Neural progenitor cell (in vitro differentiated cells): ENCODE measurements at regions not wholly inside any gene's neighbourhood (a gene's known extent, or its start where the extent isn't known, plus 50 kb on each side); places are given as distances from the start of the nearest gene placed in this dataset.
A peak's percentile ranks its signal among the peaks of the same experiment; 100 is the strongest.

Source experiments
- DNase-seq: peaks from one replicate; pipeline ENCODE4 v3.0.0-alpha.2; 2016; ENCODE audit warnings: low spot score
- H2AFZ ChIP-seq: fragments of 200-600 bp; sonication (generic); replicated peaks from 2 replicates; pipeline ENCODE4 v1.6.1; 2016; ENCODE audit warnings: antibody characterized with exemption
- H3F3A ChIP-seq: fragments of 200-600 bp; sonication (generic); 2 replicates; pipeline ENCODE4 v1.6.1; 2016; ENCODE audit warnings: antibody characterized with exemption, low read depth
- H3K27ac ChIP-seq: fragments of 200-600 bp; sonication (generic); 2 replicates; pipeline ENCODE4 v1.5.1; 2016; ENCODE audit warnings: mild to moderate bottlenecking
- H3K27me3 ChIP-seq: fragments of 200-600 bp; sonication (generic); 2 replicates; pipeline ENCODE4 v1.6.1; 2016; ENCODE audit warnings: mild to moderate bottlenecking, moderate library complexity
- H3K36me3 ChIP-seq: fragments of 200-600 bp; sonication (generic); 2 replicates; pipeline ENCODE4 v1.5.1; 2016
- H3K4me1 ChIP-seq: fragments of 200-600 bp; sonication (generic); 2 replicates; pipeline ENCODE4 v1.6.1; 2016; ENCODE audit warnings: mixed run types
- H3K4me2 ChIP-seq: fragments of 200-600 bp; sonication (generic); 2 replicates; pipeline ENCODE4 v1.6.1; 2016
- H3K4me3 ChIP-seq: fragments of 200-600 bp; sonication (generic); 2 replicates; pipeline ENCODE4 v1.5.1; 2016
- H3K79me2 ChIP-seq: fragments of 200-600 bp; sonication (generic); 2 replicates; pipeline ENCODE4 v1.6.1; 2016; ENCODE audit warnings: low read depth
- H3K9ac ChIP-seq: fragments of 200-600 bp; sonication (generic); 2 replicates; pipeline ENCODE4 v1.6.1; 2016
- H3K9me3 ChIP-seq: fragments of 200-600 bp; sonication (generic); 2 replicates; pipeline ENCODE4 v1.5.1; 2016; ENCODE audit warnings: low read depth
- H4K20me1 ChIP-seq: fragments of 200-600 bp; sonication (generic); 2 replicates; pipeline ENCODE4 v1.6.1; 2016; ENCODE audit warnings: low read depth
- H3K27ac Mint-ChIP-seq: 3 replicates; pipeline ENCODE4 v1.8.0; 2021; ENCODE audit warnings: mixed read lengths
- H3K27me3 Mint-ChIP-seq: 2 replicates; pipeline ENCODE4 v1.8.0; 2022; ENCODE audit warnings: low read depth, mild to moderate bottlenecking, inconsistent platforms, moderate library complexity, mixed read lengths; ENCODE audit not compliant: insufficient read depth
- H3K36me3 Mint-ChIP-seq: 3 replicates; pipeline ENCODE4 v1.8.0; 2021; ENCODE audit warnings: mixed read lengths
- H3K4me1 Mint-ChIP-seq: 3 replicates; pipeline ENCODE4 v1.8.0; 2021; ENCODE audit warnings: mixed read lengths
- H3K4me3 Mint-ChIP-seq: 3 replicates; pipeline ENCODE4 v1.8.0; 2021; ENCODE audit warnings: mild to moderate bottlenecking, moderate library complexity, mixed read lengths
- H3K9me3 Mint-ChIP-seq: 3 replicates; pipeline ENCODE4 v1.8.0; 2020; ENCODE audit warnings: mixed read lengths
- CTCF ChIP-seq: fragments of 200-600 bp; sonication (generic); IDR thresholded peaks from 2 replicates; pipeline ENCODE4 v1.5.1; 2017; ENCODE audit warnings: antibody characterized with exemption, mild to moderate bottlenecking
- EZH2 ChIP-seq: fragments of 200-600 bp; sonication (generic); IDR thresholded peaks from 2 replicates; pipeline ENCODE4 v1.6.1; 2017; ENCODE audit warnings: antibody characterized with exemption, mild to moderate bottlenecking, moderate library complexity
- EZH2phosphoT487 ChIP-seq: fragments of 200-600 bp; sonication (generic); IDR thresholded peaks from 2 replicates; pipeline ENCODE4 v1.6.1; 2017; ENCODE audit warnings: antibody characterized with exemption

- H3K4me3 ChIP-seq = no peak overlapping the region
- H3K27ac Mint-ChIP-seq = peak overlapping the region; percentile 43
- no peaks in the 10 kb centered on the region for H4K20me1 ChIP-seq
- H3K4me2 ChIP-seq = no peak overlapping the region
- H3K27ac ChIP-seq = no peak overlapping the region
- no peaks in the 10 kb centered on the region for H3K9me3 ChIP-seq
- H3K9me3 Mint-ChIP-seq = no peaks in the 10 kb centered on the region
- H3F3A ChIP-seq = no peaks in the 10 kb centered on the region
- no peaks in the 10 kb centered on the region for H3K36me3 Mint-ChIP-seq
- peaks cover 3% of the 10 kb centered on the region for H3K4me1 ChIP-seq
- DNase-seq = no peak
- H2AFZ ChIP-seq = peak overlapping the region; percentile 70
- peaks cover 5% of the 10 kb centered on the region for H3K27me3 ChIP-seq
- H3K4me1 Mint-ChIP-seq = peaks cover 15% of the 10 kb centered on the region
- TF ChIP-seq EZH2phosphoT487 (no peak), EZH2 (no peak), CTCF (no peak)
- H3K4me3 Mint-ChIP-seq = no peak overlapping the region
- no peaks in the 10 kb centered on the region for H3K79me2 ChIP-seq
- no peaks in the 10 kb centered on the region for H3K27me3 Mint-ChIP-seq
- H3K36me3 ChIP-seq = no peaks in the 10 kb centered on the region
- H3K9ac ChIP-seq = no peak overlapping the region
Observed at GRCh38 chr7:30225863-30226613, 58.4 kb upstream of the ZNRF2 start.

GRCh38 chr7:30226614-30227268, 57.7 kb upstream of the ZNRF2 start:
- Histone ChIP-seq H3K27ac (no peak overlapping the region), H4K20me1 (no peaks in the 10 kb centered on the region), H3K4me2 (no peak overlapping the region), H2AFZ (peak overlapping the region; percentile 70), H3K9me3 (no peaks in the 10 kb centered on the region), H3K9ac (no peak overlapping the region), H3K27me3 (peaks cover 5% of the 10 kb centered on the region), H3K4me1 (peaks cover 3% of the 10 kb centered on the region), H3K4me3 (no peak overlapping the region), H3K36me3 (no peaks in the 10 kb centered on the region), H3F3A (no peaks in the 10 kb centered on the region), H3K79me2 (no peaks in the 10 kb centered on the region)
- DNase-seq = peak; percentile 62
- no peak overlapping the region for H3K4me3 Mint-ChIP-seq
- H3K4me1 Mint-ChIP-seq = peaks cover 20% of the 10 kb centered on the region
- TF ChIP-seq CTCF (peak; percentile 56), EZH2 (no peak), EZH2phosphoT487 (no peak)
- no peak overlapping the region for H3K27ac Mint-ChIP-seq
- H3K27me3 Mint-ChIP-seq = no peaks in the 10 kb centered on the region
- H3K36me3 Mint-ChIP-seq = no peaks in the 10 kb centered on the region
- no peaks in the 10 kb centered on the region for H3K9me3 Mint-ChIP-seq

- no peaks in the 10 kb centered on the region for H3F3A ChIP-seq
- DNase-seq = no peak
- H4K20me1 ChIP-seq = no peaks in the 10 kb centered on the region
- H3K27ac ChIP-seq = no peak overlapping the region
- no peaks in the 10 kb centered on the region for H3K27me3 Mint-ChIP-seq
- H3K4me1 ChIP-seq = peaks cover 3% of the 10 kb centered on the region
- H3K27me3 ChIP-seq = peaks cover 5% of the 10 kb centered on the region
- H2AFZ ChIP-seq = no peak overlapping the region
- H3K9me3 ChIP-seq = no peaks in the 10 kb centered on the region
- H3K9ac ChIP-seq = no peak overlapping the region
- TF ChIP-seq EZH2 (no peak), CTCF (no peak), EZH2phosphoT487 (no peak)
- no peaks in the 10 kb centered on the region for H3K9me3 Mint-ChIP-seq
- H3K4me3 ChIP-seq = no peak overlapping the region
- no peaks in the 10 kb centered on the region for H3K36me3 Mint-ChIP-seq
- H3K79me2 ChIP-seq = no peaks in the 10 kb centered on the region
- H3K36me3 ChIP-seq = no peaks in the 10 kb centered on the region
- H3K4me1 Mint-ChIP-seq = peaks cover 9% of the 10 kb centered on the region
- no peak overlapping the region for H3K4me3 Mint-ChIP-seq
- no peak overlapping the region for H3K4me2 ChIP-seq
- no peak overlapping the region for H3K27ac Mint-ChIP-seq
Observed at GRCh38 chr7:30231271-30231670, 53.1 kb upstream of the ZNRF2 start.
